GM12878 (cell line): ENCODE measurements at regions not wholly inside any gene's neighbourhood (a gene's known extent, or its start where the extent isn't known, plus 50 kb on each side); places are given as distances from the start of the nearest gene placed in this dataset.

Experiments
- ATAC-seq: fragments of 200-7000 bp; cut with Tn5 transposase; 3 replicates; pipeline ENCODE4 v1.9.1; 2020; ENCODE audit warnings: mild to moderate bottlenecking, moderate library complexity
- BruUV-seq: library from RNA; stranded (reverse); fragments of 400-500 nt; replicated peaks from 2 replicates; lab custom pipeline; 2021; lab: Mats Ljungman, UMichigan
- CTCF ChIA-PET: fragments of 300-600 bp; sonication (Branson Sonifier 250); formaldehyde crosslinking; extraction: SDS; loops from one replicate; lab custom pipeline; 2021; ENCODE audit warnings: inconsistent platforms; lab: Yijun Ruan, JAX
- POLR2A ChIA-PET: fragments of 350-600 bp; formaldehyde crosslinking; extraction: SDS; loops from one replicate; lab custom pipeline; 2021; ENCODE audit warnings: inconsistent platforms; lab: Charles Lee
- RAD21 ChIA-PET: fragments of 300-600 bp; sonication (Branson Sonifier 250); formaldehyde crosslinking; loops from one replicate; lab custom pipeline; 2023; ENCODE audit warnings: antibody characterized with exemption; ENCODE audit not compliant: unreplicated experiment; lab: Charles Lee
- SMC1A ChIA-PET: fragments of 300-600 bp; sonication (Branson Sonifier 250); formaldehyde crosslinking; loops from one replicate; lab custom pipeline; 2023; ENCODE audit not compliant: unreplicated experiment, uncharacterized antibody; lab: Charles Lee
- DNase-seq: peaks from one replicate; pipeline ENCODE4 v3.0.0-alpha.2; 2011; ENCODE audit warnings: low read depth, low spot score
- FAIRE-seq: peaks from 3 replicates; lab custom pipeline; 2011; peaks lifted over from hg19 to GRCh38; lab: Jason Lieb, UNC
- H2AFZ ChIP-seq: 2 replicates; pipeline ENCODE4 v1.6.0; 2011; ENCODE audit warnings: low read depth, low read length, control low read depth; ENCODE audit not compliant: control insufficient read depth
- H3K27ac ChIP-seq: 2 replicates; pipeline ENCODE4 v1.5.1; 2011; ENCODE audit warnings: control low read depth; ENCODE audit not compliant: control insufficient read depth, insufficient read depth
- H3K27me3 ChIP-seq, 2 experiments: replicated peaks in 1 of 2; 2 replicates each; pipeline versions ENCODE4 v1.6.0 to v1.6.1; 2011; ENCODE audit warnings: low read length in 1 of 2; ENCODE audit not compliant: control insufficient read depth in 2 of 2, insufficient read depth in 2 of 2
- H3K36me3 ChIP-seq, 2 experiments: 2 replicates each; pipeline ENCODE4 v1.5.1; 2011; ENCODE audit warnings: low read length in 1 of 2; ENCODE audit not compliant: control insufficient read depth in 2 of 2, insufficient read depth in 2 of 2
- H3K4me1 ChIP-seq: 2 replicates; pipeline ENCODE4 v1.6.1; 2011; ENCODE audit warnings: mild to moderate bottlenecking, low read length, moderate library complexity, mixed read lengths; ENCODE audit not compliant: control insufficient read depth, insufficient read depth
- H3K4me2 ChIP-seq: 2 replicates; pipeline ENCODE4 v1.6.0; 2011; ENCODE audit warnings: control low read depth; ENCODE audit not compliant: control insufficient read depth, insufficient read depth
- H3K4me3 ChIP-seq: fragments of 200-600 bp; sonication (generic); 2 replicates; pipeline ENCODE4 v1.5.1; 2016
- H3K79me2 ChIP-seq: 2 replicates; pipeline ENCODE4 v1.6.0; 2011; ENCODE audit warnings: low read length; ENCODE audit not compliant: control insufficient read depth, insufficient read depth
- H3K9ac ChIP-seq: 2 replicates; pipeline ENCODE4 v1.8.0; 2011; ENCODE audit warnings: low read length, control low read depth, mixed read lengths; ENCODE audit not compliant: control insufficient read depth, insufficient read depth
- H3K9me3 ChIP-seq: replicated peaks from 3 replicates; pipeline ENCODE4 v1.5.1; 2011; ENCODE audit warnings: mild to moderate bottlenecking, low read length; ENCODE audit not compliant: control insufficient read depth, insufficient read depth
- H4K20me1 ChIP-seq: 2 replicates; pipeline ENCODE4 v1.6.0; 2011; ENCODE audit not compliant: control insufficient read depth, insufficient read depth
- ASH2L ChIP-seq: fragments of 300-600, 200-600 bp; sonication (generic); IDR thresholded peaks from 2 replicates; pipeline ENCODE4 v1.6.1; 2017; ENCODE audit warnings: low read depth, mild to moderate bottlenecking, borderline replicate concordance
- CUX1 ChIP-seq: IDR thresholded peaks from 2 replicates; pipeline ENCODE4 v1.6.1; 2012; ENCODE audit warnings: improper control_type of control experiment, low read depth, low read length; ENCODE audit not compliant: insufficient replicate concordance
- DPF2 ChIP-seq: fragments of 450-650 bp; IDR thresholded peaks from 2 replicates; pipeline ENCODE4 v1.6.1; 2017; ENCODE audit warnings: mild to moderate bottlenecking
- FOS ChIP-seq: IDR thresholded peaks from 3 replicates; pipeline ENCODE4 v1.6.1; 2011; ENCODE audit warnings: borderline replicate concordance; ENCODE audit not compliant: insufficient read length; ENCODE audit errors: extremely low read depth
- KLF5 ChIP-seq: fragments of 450-650 bp; IDR thresholded peaks from 2 replicates; pipeline ENCODE4 v1.6.1; 2014; ENCODE audit warnings: mild to moderate bottlenecking; ENCODE audit not compliant: partially characterized antibody
- POU2F2 ChIP-seq: IDR thresholded peaks from 3 replicates; pipeline ENCODE4 v1.6.1; 2011; ENCODE audit warnings: low read depth, mild to moderate bottlenecking, low read length, borderline replicate concordance
- SMAD5 ChIP-seq: IDR thresholded peaks from 2 replicates; pipeline ENCODE4 v1.6.1; 2016; ENCODE audit warnings: antibody characterized with exemption, low read depth
- SREBF1 ChIP-seq: IDR thresholded peaks from 2 replicates; pipeline ENCODE4 v1.6.1; 2012; ENCODE audit warnings: mild to moderate bottlenecking, low read length
- WGBS: methylation state at CpG from one replicate; pipeline ENCODE4 v1.1.6; 2016; ENCODE audit warnings: low lambda C conversion rate; ENCODE audit not compliant: insufficient replicate concordance, insufficient coverage; ENCODE audit errors: missing lambda C conversion rate; 5-methylcytosine and 5-hydroxymethylcytosine counted together
- in situ Hi-C: fragments of 300-500 bp; cut with MboI; formaldehyde crosslinking; loops from 9 replicates; pipeline ENCODE4 v1.14.3; 2018; ENCODE audit warnings: mixed read lengths
- intact Hi-C: fragments of 100-400 bp; cut with micrococcal nuclease; formaldehyde crosslinking; loops from one replicate; pipeline ENCODE4 v1.14.2; 2022; ENCODE audit not compliant: unreplicated experiment
- TF ChIP-seq, protein P1 (sequence below): fragments of 450-650 bp; IDR thresholded peaks from 2 replicates; pipeline ENCODE4 v1.6.1; 2017; ENCODE audit warnings: antibody characterized with exemption, mild to moderate bottlenecking, moderate library complexity
- TF ChIP-seq, protein P2 (sequence below): fragments of 450-650 bp; IDR thresholded peaks from 2 replicates; pipeline ENCODE4 v1.6.1; 2014; ENCODE audit warnings: mild to moderate bottlenecking
- TF ChIP-seq, protein P3 (sequence below): fragments of 450-650 bp; IDR thresholded peaks from 2 replicates; pipeline ENCODE4 v1.6.1; 2017; ENCODE audit warnings: mild to moderate bottlenecking, low read depth, inconsistent platforms; ENCODE audit not compliant: poor library complexity, severe bottlenecking

DNA sequence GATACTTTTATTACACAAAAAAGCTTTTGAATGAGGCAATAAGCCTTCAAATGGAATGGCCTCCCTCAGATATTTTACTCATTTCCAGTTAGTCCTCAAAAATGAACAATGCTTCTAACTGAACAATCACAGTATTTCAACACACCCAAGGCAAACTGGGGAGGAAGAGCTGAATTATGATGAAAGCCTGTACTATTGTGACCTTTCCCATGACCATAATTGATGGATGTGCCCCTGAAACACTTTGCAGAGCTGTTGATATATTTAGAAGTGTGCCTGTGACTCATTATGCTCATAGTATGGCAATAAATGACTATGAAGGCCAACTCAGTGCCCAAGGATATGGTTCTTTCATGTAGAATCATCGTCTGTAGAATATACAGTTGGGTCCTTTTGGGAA, 248.1 kb downstream of the AHR start (continued):
- TF ChIP-seq, protein P1, sequence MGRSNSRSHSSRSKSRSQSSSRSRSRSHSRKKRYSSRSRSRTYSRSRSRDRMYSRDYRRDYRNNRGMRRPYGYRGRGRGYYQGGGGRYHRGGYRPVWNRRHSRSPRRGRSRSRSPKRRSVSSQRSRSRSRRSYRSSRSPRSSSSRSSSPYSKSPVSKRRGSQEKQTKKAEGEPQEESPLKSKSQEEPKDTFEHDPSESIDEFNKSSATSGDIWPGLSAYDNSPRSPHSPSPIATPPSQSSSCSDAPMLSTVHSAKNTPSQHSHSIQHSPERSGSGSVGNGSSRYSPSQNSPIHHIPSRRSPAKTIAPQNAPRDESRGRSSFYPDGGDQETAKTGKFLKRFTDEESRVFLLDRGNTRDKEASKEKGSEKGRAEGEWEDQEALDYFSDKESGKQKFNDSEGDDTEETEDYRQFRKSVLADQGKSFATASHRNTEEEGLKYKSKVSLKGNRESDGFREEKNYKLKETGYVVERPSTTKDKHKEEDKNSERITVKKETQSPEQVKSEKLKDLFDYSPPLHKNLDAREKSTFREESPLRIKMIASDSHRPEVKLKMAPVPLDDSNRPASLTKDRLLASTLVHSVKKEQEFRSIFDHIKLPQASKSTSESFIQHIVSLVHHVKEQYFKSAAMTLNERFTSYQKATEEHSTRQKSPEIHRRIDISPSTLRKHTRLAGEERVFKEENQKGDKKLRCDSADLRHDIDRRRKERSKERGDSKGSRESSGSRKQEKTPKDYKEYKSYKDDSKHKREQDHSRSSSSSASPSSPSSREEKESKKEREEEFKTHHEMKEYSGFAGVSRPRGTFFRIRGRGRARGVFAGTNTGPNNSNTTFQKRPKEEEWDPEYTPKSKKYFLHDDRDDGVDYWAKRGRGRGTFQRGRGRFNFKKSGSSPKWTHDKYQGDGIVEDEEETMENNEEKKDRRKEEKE, result no peak
- TF ChIP-seq KLF5, result no peak

- FAIRE-seq, result no peak
- BruUV-seq, result no TSS peak
- Histone ChIP-seq H3K9ac (no peak overlapping the region), H3K9me3 (no peaks in the 10 kb centered on the region), H3K27me3 (no peaks in the 10 kb centered on the region), H3K4me1 (no peaks in the 10 kb centered on the region), H3K4me3 (no peak overlapping the region), H3K36me3 (no peaks in the 10 kb centered on the region), H3K27ac (no peak overlapping the region), H3K4me2 (no peak overlapping the region), H4K20me1 (no peaks in the 10 kb centered on the region), H3K79me2 (no peaks in the 10 kb centered on the region), H2AFZ (no peak overlapping the region)
- ChIA-PET SMC1A (no interaction called here), RAD21 (no interaction called here), CTCF (no interaction called here), POLR2A (interaction anchor here (0.6 kb wide), 1 partner anchor 147 kb away, joined by 3 read pairs; no protein-coding TSS in a partner anchor)
- ATAC-seq, result no peak
- DNase-seq, result no peak
- 24% methylated on average over 4 of the region's 4 CpGs for WGBS
- in situ Hi-C loops, result no loop called here
- intact Hi-C loops, result loop anchor here (5.0 kb wide), 1 partner anchor 566 kb away; no protein-coding TSS in a partner anchor
- no peak for TF ChIP-seq ASH2L
- TF ChIP-seq FOS, result no peak
- TF ChIP-seq CUX1, result no peak
- TF ChIP-seq DPF2, result no peak
- no peak for TF ChIP-seq POU2F2
- TF ChIP-seq, protein P2, sequence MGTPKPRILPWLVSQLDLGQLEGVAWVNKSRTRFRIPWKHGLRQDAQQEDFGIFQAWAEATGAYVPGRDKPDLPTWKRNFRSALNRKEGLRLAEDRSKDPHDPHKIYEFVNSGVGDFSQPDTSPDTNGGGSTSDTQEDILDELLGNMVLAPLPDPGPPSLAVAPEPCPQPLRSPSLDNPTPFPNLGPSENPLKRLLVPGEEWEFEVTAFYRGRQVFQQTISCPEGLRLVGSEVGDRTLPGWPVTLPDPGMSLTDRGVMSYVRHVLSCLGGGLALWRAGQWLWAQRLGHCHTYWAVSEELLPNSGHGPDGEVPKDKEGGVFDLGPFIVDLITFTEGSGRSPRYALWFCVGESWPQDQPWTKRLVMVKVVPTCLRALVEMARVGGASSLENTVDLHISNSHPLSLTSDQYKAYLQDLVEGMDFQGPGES, result no peak
- no peak for TF ChIP-seq SREBF1
- TF ChIP-seq, protein P3, sequence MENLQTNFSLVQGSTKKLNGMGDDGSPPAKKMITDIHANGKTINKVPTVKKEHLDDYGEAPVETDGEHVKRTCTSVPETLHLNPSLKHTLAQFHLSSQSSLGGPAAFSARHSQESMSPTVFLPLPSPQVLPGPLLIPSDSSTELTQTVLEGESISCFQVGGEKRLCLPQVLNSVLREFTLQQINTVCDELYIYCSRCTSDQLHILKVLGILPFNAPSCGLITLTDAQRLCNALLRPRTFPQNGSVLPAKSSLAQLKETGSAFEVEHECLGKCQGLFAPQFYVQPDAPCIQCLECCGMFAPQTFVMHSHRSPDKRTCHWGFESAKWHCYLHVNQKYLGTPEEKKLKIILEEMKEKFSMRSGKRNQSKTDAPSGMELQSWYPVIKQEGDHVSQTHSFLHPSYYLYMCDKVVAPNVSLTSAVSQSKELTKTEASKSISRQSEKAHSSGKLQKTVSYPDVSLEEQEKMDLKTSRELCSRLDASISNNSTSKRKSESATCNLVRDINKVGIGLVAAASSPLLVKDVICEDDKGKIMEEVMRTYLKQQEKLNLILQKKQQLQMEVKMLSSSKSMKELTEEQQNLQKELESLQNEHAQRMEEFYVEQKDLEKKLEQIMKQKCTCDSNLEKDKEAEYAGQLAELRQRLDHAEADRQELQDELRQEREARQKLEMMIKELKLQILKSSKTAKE, result no peak
- no peak for TF ChIP-seq SMAD5
Observed at GRCh38 chr7:17548014-17548653, 249.7 kb downstream of the AHR start.
